K562 (cell line): ENCODE measurements at regions not wholly inside any gene's neighbourhood (a gene's known extent, or its start where the extent isn't known, plus 50 kb on each side); places are given as distances from the start of the nearest gene placed in this dataset.
A peak's percentile ranks its signal among the peaks of the same experiment; 100 is the strongest.

Experiments
- CREM ChIP-seq: IDR thresholded peaks from 2 replicates; pipeline ENCODE4 v1.6.1; 2014; ENCODE audit warnings: antibody characterized with exemption, low read depth
- DPF2 ChIP-seq: fragments of 450-650 bp; IDR thresholded peaks from 2 replicates; pipeline ENCODE4 v1.6.1; 2016
- HDGF ChIP-seq: fragments of 450-650 bp; IDR thresholded peaks from 2 replicates; pipeline ENCODE4 v1.6.1; 2016
- HINFP ChIP-seq: fragments of 450-650 bp; conservative IDR thresholded peaks from 2 replicates; pipeline ENCODE4 v1.6.1; 2016; ENCODE audit warnings: missing genetic modification characterization, low read depth, mild to moderate bottlenecking, control low read depth, missing compliant biosample characterization
- KDM1A ChIP-seq, 2 experiments: fragments of 450-650 bp; IDR thresholded peaks; 2 replicates each; pipeline ENCODE4 v1.6.1; 2016; ENCODE audit warnings: mild to moderate bottlenecking in 2 of 2
- LCOR ChIP-seq: sonication (generic); formaldehyde crosslinking; IDR thresholded peaks from 2 replicates; pipeline ENCODE4 v1.8.0; 2022; ENCODE audit warnings: mild to moderate bottlenecking, missing genetic modification reagents
- MTA1 ChIP-seq: fragments of 450-650 bp; IDR thresholded peaks from 2 replicates; pipeline ENCODE4 v1.6.1; 2017; ENCODE audit warnings: borderline replicate concordance
- MYBL2 ChIP-seq, 2 experiments: fragments of 450-650 bp in 1 of 2; sonication (generic) in 1 of 2; formaldehyde crosslinking in 1 of 2; IDR thresholded peaks; 2 replicates each; pipeline versions ENCODE4 v1.6.1 to v1.8.1; 2017 to 2022; ENCODE audit warnings: borderline replicate concordance in 1 of 2, inconsistent platforms in 1 of 2, low read depth in 1 of 2, mild to moderate bottlenecking in 1 of 2, missing genetic modification reagents in 1 of 2, moderate library complexity in 1 of 2
- NCOR1 ChIP-seq: fragments of 450-650 bp; IDR thresholded peaks from 2 replicates; pipeline ENCODE4 v1.6.1; 2016; ENCODE audit warnings: mild to moderate bottlenecking, moderate library complexity
- NFE2L1 ChIP-seq: fragments of 450-650 bp; IDR thresholded peaks from 2 replicates; pipeline ENCODE4 v1.6.1; 2016; ENCODE audit warnings: missing genetic modification characterization, low read depth, mild to moderate bottlenecking, missing compliant biosample characterization, moderate library complexity, borderline replicate concordance
- PRMT5 ChIP-seq: sonication (generic); formaldehyde crosslinking; IDR thresholded peaks from 2 replicates; pipeline ENCODE4 v1.5.0; 2020; ENCODE audit warnings: missing genetic modification reagents
- RBM34 ChIP-seq: fragments of 200-400 bp; formaldehyde crosslinking; IDR thresholded peaks from 2 replicates; pipeline ENCODE4 v1.6.1; 2018; ENCODE audit warnings: low read length, borderline replicate concordance; ENCODE audit not compliant: insufficient read depth
- RCOR1 ChIP-seq, 2 experiments: IDR thresholded peaks; 2 replicates each; pipeline ENCODE4 v1.6.1; 2012; ENCODE audit warnings: low read depth in 2 of 2, low read length in 2 of 2, borderline replicate concordance in 1 of 2, improper control_type of control experiment in 1 of 2
- SIN3B ChIP-seq: fragments of 450-650 bp; IDR thresholded peaks from 2 replicates; pipeline ENCODE4 v1.6.1; 2017; ENCODE audit warnings: low read depth, mild to moderate bottlenecking, moderate library complexity
- SMAD1 ChIP-seq: fragments of 150-350 bp; IDR thresholded peaks from 2 replicates; pipeline ENCODE4 v1.6.1; 2014; ENCODE audit warnings: low read length, low read depth; ENCODE audit not compliant: partially characterized antibody
- SMAD3 ChIP-seq: fragments of 450-650 bp; formaldehyde crosslinking; conservative IDR thresholded peaks from 2 replicates; pipeline ENCODE4 v1.4.0; 2020; ENCODE audit warnings: mild to moderate bottlenecking
- TAL1 ChIP-seq: fragments of 450-650 bp; IDR thresholded peaks from 2 replicates; pipeline ENCODE4 v1.6.1; 2016; ENCODE audit warnings: mild to moderate bottlenecking
- TCF3 ChIP-seq: sonication (generic); formaldehyde crosslinking; IDR thresholded peaks from 2 replicates; pipeline ENCODE4 v1.4.0; 2020; ENCODE audit warnings: mild to moderate bottlenecking, missing genetic modification reagents
- TEAD4 ChIP-seq, 2 experiments: sonication (generic) in 1 of 2; formaldehyde crosslinking in 1 of 2; IDR thresholded peaks; 2 replicates each; pipeline versions ENCODE4 v1.6.1 to v1.8.0; 2012 to 2022; ENCODE audit warnings: borderline replicate concordance in 1 of 2, inconsistent platforms in 1 of 2, low read length in 1 of 2, mild to moderate bottlenecking in 1 of 2, missing genetic modification reagents in 1 of 2
- TRIM25 ChIP-seq: fragments of 450-650 bp; IDR thresholded peaks from 2 replicates; pipeline ENCODE4 v1.7.0; 2016; ENCODE audit warnings: borderline replicate concordance
- ZBTB2 ChIP-seq: fragments of 450-650 bp; IDR thresholded peaks from 2 replicates; pipeline ENCODE4 v1.6.1; 2016; ENCODE audit warnings: antibody characterized with exemption
- ZC3H8 ChIP-seq: fragments of 450-650 bp; IDR thresholded peaks from 2 replicates; pipeline ENCODE4 v1.6.1; 2017
- ZFPM2 ChIP-seq: fragments of 250-450 bp; sonication (Bioruptor Pico); IDR thresholded peaks from 2 replicates; pipeline ENCODE4 v1.5.1; 2022; ENCODE audit warnings: mild to moderate bottlenecking
- ZNF12 ChIP-seq: sonication (generic); formaldehyde crosslinking; IDR thresholded peaks from 2 replicates; pipeline ENCODE4 v1.4.0; 2020; ENCODE audit warnings: mild to moderate bottlenecking, missing genetic modification reagents
- ZNF212 ChIP-seq: fragments of 450-650 bp; formaldehyde crosslinking; IDR thresholded peaks from 2 replicates; pipeline ENCODE4 v1.4.0; 2020; ENCODE audit warnings: mild to moderate bottlenecking
- TF ChIP-seq, protein P1 (sequence below): sonication (generic); IDR thresholded peaks from 2 replicates; pipeline ENCODE4 v1.6.1; 2016

DNA sequence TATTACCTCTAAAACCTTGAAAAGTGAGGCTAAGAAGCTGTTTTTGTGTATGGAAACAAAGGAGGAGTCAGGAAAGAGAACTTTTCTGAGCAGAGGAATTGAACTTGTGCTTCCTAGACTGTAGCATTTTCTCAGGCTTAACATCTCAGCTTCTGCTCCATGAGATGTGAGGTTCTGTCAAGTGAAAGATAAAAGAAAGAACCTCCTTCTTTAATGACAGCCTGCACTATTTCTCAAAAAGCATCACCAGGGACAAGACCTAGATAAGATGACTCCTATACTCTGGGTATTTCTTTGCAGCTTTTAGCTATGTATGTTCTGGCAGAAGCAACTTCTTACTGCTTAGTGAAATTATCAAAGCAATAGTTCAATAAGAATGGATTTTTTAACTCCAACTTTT lies 87.6 kb upstream of the KCNQ5 start (continued):
- TF ChIP-seq HINFP (tag) (no peak), LCOR (CRISPR knock-in tag) (no peak), SMAD3 (no peak), RBM34 (no peak), TAL1 (peak; percentile 50; the same call in 1 of the 2 replicates), TRIM25 (no peak), ZNF212 (CRISPR knock-in tag) (no peak), SMAD1 (no peak), SIN3B (no peak), NCOR1 (peak; percentile 43; the same call in 1 of the 2 replicates), ZBTB2 (no peak), TEAD4 (IDR thresholded peaks at IDR 0.05; ENCODE audit: low read length) (peak; percentile 19; the same call in 1 of the 2 replicates), TEAD4 (CRISPR knock-in tag; IDR thresholded peaks at IDR 0.05; ENCODE audit: borderline replicate concordance) (no peak), CREM (no peak), KDM1A (IDR thresholded peaks at IDR 0.05) (0 out of 4 replicates have a peak, but pooled peaks of 1 of the 2 experiments have one; percentile 17), NFE2L1 (tag) (no peak), TCF3 (CRISPR knock-in tag) (peak; percentile 60), ZC3H8 (no peak), PRMT5 (CRISPR knock-in tag) (no peak), ZFPM2 (CRISPR knock-in tag) (no peak), MYBL2 (IDR thresholded peaks at IDR 0.05; ENCODE audit: low read depth) (no peak), MYBL2 (CRISPR knock-in tag; IDR thresholded peaks at IDR 0.05; ENCODE audit: borderline replicate concordance) (no peak), DPF2 (peak; percentile 52; the same call in 1 of the 2 replicates), MTA1 (no peak), HDGF (no peak), ZNF12 (CRISPR knock-in tag) (no peak), RCOR1 (IDR thresholded peaks at IDR 0.05; ENCODE audit: borderline replicate concordance in 1 of 2, low read depth in 2 of 2, low read length in 2 of 2) (peak in 1 of 2 experiments; percentile 18; a peak in 1 of 4 replicates)
- TF ChIP-seq, protein P1, sequence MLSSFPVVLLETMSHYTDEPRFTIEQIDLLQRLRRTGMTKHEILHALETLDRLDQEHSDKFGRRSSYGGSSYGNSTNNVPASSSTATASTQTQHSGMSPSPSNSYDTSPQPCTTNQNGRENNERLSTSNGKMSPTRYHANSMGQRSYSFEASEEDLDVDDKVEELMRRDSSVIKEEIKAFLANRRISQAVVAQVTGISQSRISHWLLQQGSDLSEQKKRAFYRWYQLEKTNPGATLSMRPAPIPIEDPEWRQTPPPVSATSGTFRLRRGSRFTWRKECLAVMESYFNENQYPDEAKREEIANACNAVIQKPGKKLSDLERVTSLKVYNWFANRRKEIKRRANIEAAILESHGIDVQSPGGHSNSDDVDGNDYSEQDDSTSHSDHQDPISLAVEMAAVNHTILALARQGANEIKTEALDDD = no peak
